H1 (cell line): ENCODE measurements at regions not wholly inside any gene's neighbourhood (a gene's known extent, or its start where the extent isn't known, plus 50 kb on each side); places are given as distances from the start of the nearest gene placed in this dataset.

Experiments used
- CTCF ChIA-PET: fragments of 300-600 bp; sonication (Branson Sonifier 250); formaldehyde crosslinking; loops from one replicate; lab custom pipeline; 2021; ENCODE audit not compliant: partially characterized antibody; lab: Charles Lee
- POLR2A ChIA-PET: fragments of 300-600 bp; sonication (Branson Sonifier 250); formaldehyde crosslinking; loops from one replicate; lab custom pipeline; 2021; ENCODE audit warnings: inconsistent platforms; ENCODE audit not compliant: partially characterized antibody; lab: Charles Lee
- DNase-seq, 2 experiments: peaks; one replicate each; pipeline versions ENCODE4 v3.0.0 to v3.0.0-alpha.2; 2010 to 2022; ENCODE audit warnings: low spot score in 2 of 2, low read depth in 1 of 2, mixed read lengths in 1 of 2
- FAIRE-seq: peaks from 2 replicates; lab custom pipeline; 2011; peaks lifted over from hg19 to GRCh38; lab: Jason Lieb, UNC
- H2AFZ ChIP-seq: 2 replicates; pipeline ENCODE4 v1.8.1; 2012; ENCODE audit warnings: low read length, inconsistent platforms
- H2AK5ac ChIP-seq: 2 replicates; pipeline ENCODE4 v1.6.1; 2013; ENCODE audit warnings: low read depth, low read length
- H2BK120ac ChIP-seq: replicated peaks from 2 replicates; pipeline ENCODE3; 2013; ENCODE audit warnings: low read depth, low read length, inconsistent platforms
- H2BK12ac ChIP-seq: 2 replicates; pipeline ENCODE4 v1.6.1; 2013; ENCODE audit warnings: low read depth, low read length
- H2BK15ac ChIP-seq: 2 replicates; pipeline ENCODE4 v1.6.1; 2013; ENCODE audit warnings: low read length
- H2BK20ac ChIP-seq: 2 replicates; pipeline ENCODE4 v1.6.1; 2013; ENCODE audit warnings: low read length
- H2BK5ac ChIP-seq: 2 replicates; pipeline ENCODE4 v1.6.1; 2013; ENCODE audit warnings: low read depth, low read length
- H3K14ac ChIP-seq: 2 replicates; pipeline ENCODE4 v1.6.1; 2013; ENCODE audit warnings: inconsistent platforms; ENCODE audit not compliant: insufficient read length
- H3K18ac ChIP-seq: 2 replicates; pipeline ENCODE4 v1.6.1; 2013; ENCODE audit warnings: low read length; ENCODE audit errors: extremely low read depth
- H3K23ac ChIP-seq: 2 replicates; pipeline ENCODE4 v1.6.1; 2013; ENCODE audit warnings: inconsistent platforms; ENCODE audit not compliant: insufficient read length
- H3K23me2 ChIP-seq: 2 replicates; pipeline ENCODE4 v1.6.1; 2013; ENCODE audit warnings: low read depth, low read length
- H3K27ac ChIP-seq: 2 replicates; pipeline ENCODE4 v1.6.1; 2011; ENCODE audit warnings: low read depth, low read length, inconsistent platforms
- H3K27me3 ChIP-seq, 4 experiments: replicated peaks in 1 of 4; 1 replicate in 1 of 4; 2 replicates in 3 of 4; pipeline versions ENCODE4 v1.6.1 to v1.8.1; 2011 to 2013; ENCODE audit warnings: low read length in 3 of 4, mild to moderate bottlenecking in 3 of 4, inconsistent platforms in 2 of 4, mixed read lengths in 2 of 4, moderate library complexity in 1 of 4; ENCODE audit not compliant: control insufficient read depth in 3 of 4, insufficient read depth in 3 of 4; ENCODE audit errors: extremely low read depth in 1 of 4
- H3K36me3 ChIP-seq, 4 experiments: 2 replicates each; pipeline versions ENCODE4 v1.6.1 to v1.8.1; 2011 to 2013; ENCODE audit warnings: mild to moderate bottlenecking in 4 of 4, low read length in 3 of 4, moderate library complexity in 2 of 4, control low read depth in 1 of 4, inconsistent platforms in 1 of 4; ENCODE audit not compliant: insufficient read depth in 4 of 4, control insufficient read depth in 2 of 4
- H3K4ac ChIP-seq: replicated peaks from 2 replicates; pipeline ENCODE3; 2013; ENCODE audit warnings: low read length, low read depth, mixed read lengths, inconsistent platforms; ENCODE audit not compliant: insufficient read length
- H3K4me1 ChIP-seq, 4 experiments: replicated peaks in 1 of 4; 1 replicate in 1 of 4; 2 replicates in 3 of 4; pipeline versions ENCODE4 v1.6.1 to v1.8.1; 2011 to 2013; ENCODE audit warnings: low read length in 3 of 4, inconsistent platforms in 2 of 4, mixed read lengths in 1 of 4; ENCODE audit not compliant: insufficient read depth in 4 of 4, control insufficient read depth in 3 of 4
- H3K4me2 ChIP-seq, 2 experiments: 2 replicates each; pipeline versions ENCODE4 v1.6.1 to v1.8.1; 2011 to 2013; ENCODE audit warnings: low read depth in 2 of 2, low read length in 2 of 2, control low read depth in 1 of 2, inconsistent platforms in 1 of 2, mild to moderate bottlenecking in 1 of 2; ENCODE audit not compliant: insufficient read depth in 1 of 2
- H3K4me3 ChIP-seq, 4 experiments: fragments of 200-600, 300-600 bp in 1 of 4; sonication (generic), shearing (Covaris generic), sonication (Bioruptor Twin) in 1 of 4; 2 replicates each; pipeline versions ENCODE4 v1.5.1 to v1.8.1; 2011 to 2016; ENCODE audit warnings: low read length in 4 of 4, low read depth in 3 of 4, control low read depth in 2 of 4, inconsistent platforms in 2 of 4, mild to moderate bottlenecking in 2 of 4, mixed read lengths in 1 of 4, moderate library complexity in 1 of 4; ENCODE audit not compliant: insufficient read depth in 2 of 4; ENCODE audit errors: extremely low read depth in 1 of 4
- H3K56ac ChIP-seq: replicated peaks from 2 replicates; pipeline ENCODE3; 2013; ENCODE audit warnings: low read depth, mild to moderate bottlenecking, mixed read lengths, low read length, inconsistent platforms; ENCODE audit not compliant: insufficient read length
- H3K79me1 ChIP-seq: 2 replicates; pipeline ENCODE4 v1.6.1; 2013; ENCODE audit warnings: low read depth, low read length, control low read depth
- H3K79me2 ChIP-seq, 2 experiments: 2 replicates each; pipeline versions ENCODE4 v1.6.1 to v1.8.1; 2012 to 2013; ENCODE audit warnings: low read length in 2 of 2, mild to moderate bottlenecking in 2 of 2, inconsistent platforms in 1 of 2; ENCODE audit not compliant: insufficient read depth in 2 of 2, control insufficient read depth in 1 of 2
- H3K9ac ChIP-seq, 4 experiments: replicated peaks in 1 of 4; 1 replicate in 1 of 4; 2 replicates in 3 of 4; pipeline versions ENCODE4 v1.6.1 to v1.8.1; 2011 to 2013; ENCODE audit warnings: low read depth in 3 of 4, low read length in 3 of 4, control low read depth in 2 of 4, mild to moderate bottlenecking in 2 of 4, moderate library complexity in 2 of 4, inconsistent platforms in 1 of 4; ENCODE audit errors: extremely low read depth in 1 of 4
- H3K9me3 ChIP-seq, 2 experiments: 2 replicates each; pipeline versions ENCODE4 v1.6.1 to v1.8.1; 2012 to 2013; ENCODE audit warnings: mild to moderate bottlenecking in 2 of 2, moderate library complexity in 2 of 2, control low read depth in 1 of 2, inconsistent platforms in 1 of 2, low read depth in 1 of 2, low read length in 1 of 2, mixed read lengths in 1 of 2; ENCODE audit not compliant: insufficient read depth in 2 of 2
- H4K20me1 ChIP-seq, 2 experiments: replicated peaks in 1 of 2; 2 replicates each; pipeline versions ENCODE3 to v1.8.1; 2011 to 2013; ENCODE audit warnings: inconsistent platforms in 2 of 2, low read length in 2 of 2, mild to moderate bottlenecking in 1 of 2; ENCODE audit not compliant: insufficient read depth in 2 of 2, control insufficient read depth in 1 of 2
- H4K5ac ChIP-seq: 2 replicates; pipeline ENCODE4 v1.6.1; 2013; ENCODE audit warnings: low read length, low read depth, mixed read lengths, inconsistent platforms; ENCODE audit not compliant: insufficient read length
- H4K8ac ChIP-seq: 2 replicates; pipeline ENCODE4 v1.8.0; 2013; ENCODE audit warnings: mild to moderate bottlenecking, moderate library complexity, low read length, inconsistent platforms; ENCODE audit not compliant: insufficient read depth; ENCODE audit errors: extremely low read depth
- H4K91ac ChIP-seq: replicated peaks from 2 replicates; pipeline ENCODE3; 2013; ENCODE audit warnings: low read length, mixed read lengths, inconsistent platforms; ENCODE audit not compliant: insufficient read length
- ASH2L ChIP-seq: fragments of 200-600, 300-600 bp; sonication (generic); IDR thresholded peaks from one replicate; pipeline ENCODE4 v1.7.1; 2017; ENCODE audit warnings: low read length
- BACH1 ChIP-seq: IDR thresholded peaks from 2 replicates; pipeline ENCODE4 v1.6.1; 2012; ENCODE audit warnings: low read length, improper control_type of control experiment
- BRCA1 ChIP-seq: IDR thresholded peaks from 2 replicates; pipeline ENCODE4 v1.6.1; 2012; ENCODE audit warnings: low read depth, low read length, improper control_type of control experiment
- CEBPB ChIP-seq: IDR thresholded peaks from 2 replicates; pipeline ENCODE4 v1.6.1; 2012; ENCODE audit warnings: low read depth, low read length
- POLR2AphosphoS5 ChIP-seq: IDR thresholded peaks from 2 replicates; pipeline ENCODE4 v1.6.1; 2011; ENCODE audit warnings: low read depth, low read length
- SP1 ChIP-seq: IDR thresholded peaks from 2 replicates; pipeline ENCODE4 v1.6.1; 2011; ENCODE audit warnings: low read depth, low read length
- SUZ12 ChIP-seq: fragments of 200-600 bp; sonication (generic); IDR thresholded peaks from 2 replicates; pipeline ENCODE4 v1.6.1; 2012; ENCODE audit warnings: mild to moderate bottlenecking, inconsistent platforms, low read length, moderate library complexity, mixed read lengths
- YY1 ChIP-seq: IDR thresholded peaks from 2 replicates; pipeline ENCODE4 v1.6.1; 2011; ENCODE audit warnings: low read depth, mild to moderate bottlenecking, low read length
- ZNF274 ChIP-seq: IDR thresholded peaks from 2 replicates; pipeline ENCODE4 v1.7.0; 2012; ENCODE audit warnings: low read length, borderline replicate concordance; ENCODE audit errors: extremely low read depth
- WGBS, 2 experiments: shearing (Covaris generic) in 1 of 2; methylation state at CpG; one replicate each; pipeline versions ENCODE4 v1.1.6 to v1.1.7; 2013 to 2015; ENCODE audit warnings: low lambda C conversion rate in 2 of 2, mixed read lengths in 2 of 2, inconsistent platforms in 1 of 2, low coverage in 1 of 2, missing lambda C conversion rate in 1 of 2; ENCODE audit not compliant: insufficient replicate concordance in 2 of 2, insufficient coverage in 1 of 2, insufficient read length in 1 of 2; ENCODE audit errors: extremely low coverage in 1 of 2, missing lambda C conversion rate in 1 of 2; 5-methylcytosine and 5-hydroxymethylcytosine counted together

DNA sequence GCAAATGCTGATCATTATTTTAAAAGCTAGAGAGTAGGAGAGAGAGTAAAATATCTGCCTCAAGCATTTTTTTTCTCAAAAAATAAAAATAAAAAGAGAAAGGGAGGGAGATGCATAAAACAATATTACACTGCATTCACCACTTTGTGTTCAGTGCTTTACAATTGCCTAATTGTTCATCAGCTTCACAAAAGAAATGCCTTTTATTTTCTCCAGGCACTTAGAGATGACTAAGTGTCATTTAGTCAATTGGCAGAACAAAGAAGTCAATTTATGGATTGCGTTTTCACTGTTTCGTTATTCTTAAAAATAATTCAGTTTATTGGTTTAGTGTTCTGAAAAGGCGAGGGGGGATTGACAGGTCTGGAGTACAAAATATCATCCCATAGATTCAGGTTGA is 232.5 kb upstream of the CCNH start:
- H3K4me2 ChIP-seq: no peak overlapping the region

More for the DNA sequence above, 232.5 kb upstream of the CCNH start:
- no peak for DNase-seq
- Histone ChIP-seq H3K18ac (no peak overlapping the region), H3K27me3 (no peaks in the 10 kb centered on the region), H3K56ac (no peak overlapping the region), H3K23ac (no peak overlapping the region), H2AK5ac (no peak overlapping the region), H2BK15ac (no peak overlapping the region), H3K79me2 (no peaks in the 10 kb centered on the region), H4K91ac (no peak overlapping the region), H3K79me1 (no peaks in the 10 kb centered on the region), H3K23me2 (no peaks in the 10 kb centered on the region), H2BK12ac (no peak overlapping the region), H4K20me1 (no peaks in the 10 kb centered on the region), H4K5ac (no peak overlapping the region), H3K14ac (no peak overlapping the region), H3K9me3 (no peaks in the 10 kb centered on the region), H3K4ac (no peak overlapping the region), H2BK120ac (no peak overlapping the region), H3K4me3 (no peak overlapping the region), H2AFZ (no peak overlapping the region), H3K9ac (no peak overlapping the region), H3K27ac (no peak overlapping the region), H3K4me1 (peaks cover 0 to 4% (median 0%) of the 10 kb centered on the region in 4 experiments; a peak in 1 of 7 replicates), H2BK5ac (no peak overlapping the region), H3K36me3 (no peaks in the 10 kb centered on the region), H2BK20ac (no peak overlapping the region), H4K8ac (no peak overlapping the region)
- 74% methylated on average over 3 of the region's 3 CpGs; no CpG with 5 or more reads in 1 of the 2 experiments for WGBS, 2 experiments
- TF ChIP-seq BRCA1 (no peak), POLR2AphosphoS5 (no peak), ZNF274 (no peak), BACH1 (no peak), ASH2L (no peak), SP1 (no peak), CEBPB (no peak), SUZ12 (no peak), YY1 (no peak)
- POLR2A ChIA-PET: no interaction called here
- CTCF ChIA-PET: interaction anchor here (0.7 to 1.6 kb wide), 3 partner anchors 8 to 27 kb away, joined by 3 to 4 read pairs (median 3); no protein-coding TSS in a partner anchor
- peak; percentile 88 for FAIRE-seq
